Body of pancreas (tissue), 4 donors: ENCODE measurements at regions not wholly inside any gene's neighbourhood (a gene's known extent, or its start where the extent isn't known, plus 50 kb on each side); places are given as distances from the start of the nearest gene placed in this dataset.

Source experiments
- POLR2A ChIP-seq, 3 donors: fragments of 450-650 bp; IDR thresholded peaks; one replicate each; pipeline ENCODE4 v1.6.1; 2016; ENCODE audit warnings: antibody characterized with exemption in 3 of 3, mild to moderate bottlenecking in 2 of 3
- TF ChIP-seq, protein P1 (sequence below), 7 experiments: fragments of 450-650 bp in 4 of 7; fragments of 200-600 bp in 3 of 7; sonication (generic) in 3 of 7; IDR thresholded peaks; one replicate each; pipeline ENCODE4 v1.5.1; 2016 to 2019; ENCODE audit warnings: antibody characterized with exemption in 7 of 7

DNA sequence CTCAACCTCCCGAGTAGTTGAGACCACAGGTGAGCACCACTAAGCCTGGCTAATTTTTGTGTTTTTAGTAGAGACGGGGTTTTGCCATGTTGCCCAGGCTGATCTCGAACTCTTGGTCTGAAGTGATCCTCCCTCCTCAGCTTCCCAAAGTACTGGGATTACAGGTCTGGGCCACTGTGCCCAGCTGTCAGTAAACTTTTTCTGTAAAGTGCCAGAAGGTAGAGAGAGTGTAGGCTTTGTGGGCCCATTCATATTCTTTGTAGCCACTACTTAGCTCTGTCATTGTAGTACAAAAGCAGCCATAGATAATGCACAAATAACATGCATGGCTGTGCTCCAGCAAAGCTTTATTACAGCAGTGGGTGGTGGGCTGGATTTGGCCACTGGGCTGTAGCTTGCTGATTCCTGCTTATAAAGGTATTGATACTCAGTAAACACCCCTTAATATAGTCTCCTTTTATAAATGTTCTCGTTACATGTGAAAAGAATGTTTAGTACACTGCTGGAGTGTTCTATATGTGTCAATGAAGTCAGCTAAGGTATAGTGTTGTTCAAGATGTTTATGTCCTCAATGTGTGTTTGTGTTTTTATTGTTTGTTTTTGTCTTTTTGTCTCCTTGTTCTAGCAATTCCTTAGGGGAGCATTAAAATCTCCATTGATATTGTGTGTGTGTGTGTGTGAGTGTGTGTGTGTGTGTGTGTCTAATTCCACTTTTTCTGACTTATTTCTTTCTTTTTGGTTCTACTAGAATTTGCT lies 644.7 kb upstream of the DPP6 start:
- TF ChIP-seq, protein P1, sequence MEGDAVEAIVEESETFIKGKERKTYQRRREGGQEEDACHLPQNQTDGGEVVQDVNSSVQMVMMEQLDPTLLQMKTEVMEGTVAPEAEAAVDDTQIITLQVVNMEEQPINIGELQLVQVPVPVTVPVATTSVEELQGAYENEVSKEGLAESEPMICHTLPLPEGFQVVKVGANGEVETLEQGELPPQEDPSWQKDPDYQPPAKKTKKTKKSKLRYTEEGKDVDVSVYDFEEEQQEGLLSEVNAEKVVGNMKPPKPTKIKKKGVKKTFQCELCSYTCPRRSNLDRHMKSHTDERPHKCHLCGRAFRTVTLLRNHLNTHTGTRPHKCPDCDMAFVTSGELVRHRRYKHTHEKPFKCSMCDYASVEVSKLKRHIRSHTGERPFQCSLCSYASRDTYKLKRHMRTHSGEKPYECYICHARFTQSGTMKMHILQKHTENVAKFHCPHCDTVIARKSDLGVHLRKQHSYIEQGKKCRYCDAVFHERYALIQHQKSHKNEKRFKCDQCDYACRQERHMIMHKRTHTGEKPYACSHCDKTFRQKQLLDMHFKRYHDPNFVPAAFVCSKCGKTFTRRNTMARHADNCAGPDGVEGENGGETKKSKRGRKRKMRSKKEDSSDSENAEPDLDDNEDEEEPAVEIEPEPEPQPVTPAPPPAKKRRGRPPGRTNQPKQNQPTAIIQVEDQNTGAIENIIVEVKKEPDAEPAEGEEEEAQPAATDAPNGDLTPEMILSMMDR (IDR thresholded peaks at IDR 0.05) = no peak
- TF ChIP-seq POLR2A (IDR thresholded peaks at IDR 0.05) = no peak
